Stimulated activated CD4-positive, alpha-beta T cell treated with anti-CD3 and anti-CD28 coated beads, Interleukin-2, amount 100 ng/mL, for 48 hours (primary cell): ENCODE measurements at regions not wholly inside any gene's neighbourhood (a gene's known extent, or its start where the extent isn't known, plus 50 kb on each side); places are given as distances from the start of the nearest gene placed in this dataset.
"Not testable (repeated sequence)": the region's sequence is repeated elsewhere in the genome, so short reads cannot be mapped to it uniquely, and the experiment has no call there.

ENCODE experiments used
- DNase-seq, 2 donors: peaks; one replicate each; pipeline ENCODE4 v3.0.0-alpha.2; 2020

GRCh38 chr18:59038295-59039039 is 101.2 kb upstream of the SEC11C start:
- DNase-seq, result no peak

- not testable (repeated sequence) for DNase-seq
Measured at GRCh38 chr18:59039040-59039320, 100.7 kb upstream of the SEC11C start.

- no peak for DNase-seq
Measured at GRCh38 chr18:59039449-59039848, 100.2 kb upstream of the SEC11C start.

GRCh38 chr18:59040770-59041148 is 98.9 kb upstream of the SEC11C start:
- DNase-seq, result no peak

DNA sequence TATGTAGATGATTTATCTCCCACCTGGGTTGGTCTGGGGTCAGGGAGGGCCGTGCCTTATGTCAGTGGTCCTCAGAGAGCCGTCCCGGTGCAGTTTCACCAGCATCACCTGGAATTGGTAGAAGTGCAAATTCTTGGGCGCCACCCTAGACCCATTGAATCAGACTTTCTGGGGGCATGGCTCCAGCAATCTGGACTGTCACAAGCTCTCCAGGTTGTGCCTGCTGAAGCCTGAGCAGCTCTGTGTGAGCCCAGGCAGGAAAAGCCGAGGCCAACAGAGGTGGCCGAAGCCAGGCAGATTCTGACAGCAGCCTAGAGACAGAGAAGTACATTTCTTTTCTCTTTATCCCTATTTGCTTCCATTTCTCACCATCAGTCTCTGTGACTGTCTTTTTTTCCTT is 98.4 kb upstream of the SEC11C start:
- no peak for DNase-seq

- DNase-seq, result no peak
Measured at GRCh38 chr18:59041819-59042815, 97.6 kb upstream of the SEC11C start.

- DNase-seq, result no peak
Measured at GRCh38 chr18:59044855-59045254, 94.8 kb upstream of the SEC11C start.

DNA sequence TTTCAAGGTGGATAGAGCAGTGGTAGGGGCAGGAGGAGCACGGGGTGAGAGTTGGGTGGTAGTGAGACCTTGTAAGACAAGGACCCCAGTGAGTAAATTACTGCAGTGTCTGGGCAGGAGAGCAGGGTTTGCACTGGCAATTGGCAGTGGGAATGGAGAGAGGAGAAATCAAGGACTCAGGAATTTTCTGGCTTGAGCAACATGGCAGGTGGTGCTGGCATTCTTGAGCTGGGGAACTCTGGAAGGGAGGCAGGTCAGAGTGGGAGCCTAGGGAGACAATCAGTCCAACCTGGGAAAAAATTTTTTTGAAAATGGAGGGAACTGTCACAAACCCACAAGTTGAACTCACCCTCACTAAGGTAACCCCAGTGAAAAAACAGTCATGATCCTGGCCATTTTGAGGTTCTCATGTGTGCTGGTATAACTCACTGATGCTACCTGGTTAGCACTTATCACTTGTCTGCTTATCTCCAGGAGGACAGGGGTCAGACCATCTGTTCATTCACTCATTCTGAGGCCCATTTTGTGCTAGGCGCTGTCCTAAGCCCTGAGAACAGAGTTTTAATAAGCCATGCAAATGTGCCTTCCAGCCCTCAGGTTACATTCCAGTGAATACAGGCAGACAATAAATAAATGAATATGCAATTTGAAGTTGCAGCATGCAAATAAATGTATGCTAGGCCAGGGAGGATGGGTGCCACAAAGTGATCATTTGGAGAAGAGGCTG is 92.2 kb upstream of the SEC11C start:
- DNase-seq, result no peak

DNA sequence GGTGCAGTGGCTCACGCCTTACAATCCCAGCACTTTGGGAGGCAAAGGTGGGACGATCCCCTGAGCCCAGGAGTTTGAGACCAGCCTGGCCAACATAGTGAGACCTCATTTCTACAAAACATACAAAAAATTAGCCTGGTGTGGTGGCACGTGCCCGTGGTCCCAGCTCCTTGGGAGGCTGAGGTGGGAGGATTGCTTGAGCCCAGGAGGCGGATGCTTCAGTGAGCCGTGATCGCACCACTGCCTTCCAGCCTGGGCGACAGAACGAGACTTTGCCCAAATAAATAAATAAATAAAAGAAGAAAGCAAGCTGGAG is 91.7 kb upstream of the SEC11C start:
- no peak for DNase-seq

DNA sequence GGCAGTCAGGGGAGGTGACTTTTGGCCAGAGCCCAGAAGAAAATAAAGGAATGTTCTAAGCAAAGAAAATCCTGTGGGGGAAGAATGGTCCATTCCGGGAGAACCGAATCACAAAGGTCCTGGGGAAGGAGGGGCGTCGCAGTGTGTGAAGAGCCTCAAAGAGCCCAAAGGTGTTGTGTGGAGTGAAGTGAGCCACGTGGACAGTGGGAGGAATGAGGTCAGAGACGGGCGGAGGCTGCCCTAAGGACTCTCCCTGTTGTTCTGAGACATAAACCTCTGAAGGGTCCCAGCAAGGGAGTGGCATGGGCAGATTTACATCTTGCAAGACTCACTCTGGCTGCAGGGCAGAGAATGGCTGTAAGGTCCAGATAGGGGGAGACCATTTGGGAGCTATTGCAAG is 91.3 kb upstream of the SEC11C start:
- no peak for DNase-seq

- no peak for DNase-seq
Measured at GRCh38 chr18:59049721-59050660, 89.7 kb upstream of the SEC11C start.

- DNase-seq, result no peak
Measured at GRCh38 chr18:59050661-59051057, 89.0 kb upstream of the SEC11C start.

DNA sequence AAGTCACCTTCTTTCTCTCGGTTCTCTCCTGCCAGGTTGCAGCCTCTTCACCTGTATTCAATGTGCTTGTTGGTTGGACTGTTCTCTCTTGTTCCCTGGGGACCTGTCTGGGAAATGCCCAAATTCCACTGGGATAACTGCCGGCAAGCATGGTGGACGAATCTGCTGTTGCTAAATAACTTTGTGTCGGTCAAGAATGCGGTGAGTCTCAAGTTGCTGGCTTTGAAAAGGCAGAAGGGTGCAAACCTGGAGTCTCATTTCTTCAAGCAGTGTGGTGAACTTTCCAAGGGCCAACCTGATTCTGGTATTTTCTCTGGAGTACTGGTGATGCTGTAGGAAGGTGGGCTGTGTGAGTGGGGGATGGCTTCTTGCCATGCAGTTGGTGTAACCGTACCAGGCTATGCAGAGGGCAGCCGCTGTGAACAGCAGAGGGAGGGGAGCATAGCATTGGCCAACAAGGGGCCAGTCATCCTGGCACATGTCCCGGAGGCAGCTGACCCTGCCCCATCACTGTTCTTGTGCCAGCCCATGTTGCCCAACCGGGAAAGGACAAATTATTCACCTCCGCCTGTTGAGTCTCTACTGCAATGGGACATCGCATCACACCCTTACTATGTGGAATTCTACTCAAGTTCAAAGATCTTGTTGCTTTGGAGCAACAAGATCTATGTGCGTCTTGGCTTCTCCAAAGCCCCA is 88.1 kb upstream of the SEC11C start:
- no peak for DNase-seq

- DNase-seq, result no peak
Measured at GRCh38 chr18:59052965-59053820, 86.5 kb upstream of the SEC11C start.

- DNase-seq, result no peak
Measured at GRCh38 chr18:59054496-59055287, 85.0 kb upstream of the SEC11C start.

GRCh38 chr18:59055345-59056032 is 84.2 kb upstream of the SEC11C start:
- no peak for DNase-seq

- peak; percentile 46 to 77 for DNase-seq
Measured at GRCh38 chr18:59056706-59057492, 82.8 kb upstream of the SEC11C start.

GRCh38 chr18:59057493-59057795 is 82.2 kb upstream of the SEC11C start:
- DNase-seq, result no peak

DNA sequence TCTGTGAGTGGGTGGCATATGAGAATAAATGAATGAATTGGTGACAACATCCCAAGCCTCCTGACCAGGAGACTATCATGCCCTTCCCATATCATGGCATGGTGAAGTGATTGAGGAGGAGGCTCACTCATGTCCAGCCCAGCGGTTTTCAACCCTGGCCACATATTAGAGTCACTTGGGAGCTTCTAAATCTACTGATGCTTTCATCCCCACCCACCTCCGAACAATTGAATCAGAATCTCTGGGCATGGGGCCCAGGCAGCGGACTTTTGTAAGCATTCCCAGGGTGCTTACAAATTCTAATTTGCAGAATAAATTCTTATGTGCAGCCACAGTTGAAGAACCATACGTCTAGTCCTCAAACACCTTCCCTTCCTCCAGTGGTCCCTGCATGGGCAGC is 81.7 kb upstream of the SEC11C start:
- no peak for DNase-seq
